Endothelial cell of umbilical vein (primary cell): ENCODE measurements at regions not wholly inside any gene's neighbourhood (a gene's known extent, or its start where the extent isn't known, plus 50 kb on each side); places are given as distances from the start of the nearest gene placed in this dataset.

Experiments
- BruUV-seq: library from RNA; stranded (reverse); fragments of 400-500 nt; replicated peaks from 2 replicates; lab custom pipeline; 2021; lab: Mats Ljungman, UMichigan
- CTCF ChIA-PET: fragments of 300-600, 350-600 bp; sonication (Branson Sonifier 250); formaldehyde crosslinking; loops from one replicate; lab custom pipeline; 2021; ENCODE audit warnings: antibody characterized with exemption, inconsistent platforms; lab: Charles Lee
- POLR2A ChIA-PET: fragments of 300-600, 350-600 bp; sonication (Branson Sonifier 250); formaldehyde crosslinking; loops from one replicate; lab custom pipeline; 2021; ENCODE audit warnings: antibody characterized with exemption, inconsistent platforms; lab: Charles Lee
- DNase-seq: peaks from one replicate; pipeline ENCODE4 v3.0.0-alpha.2; 2011; ENCODE audit warnings: low read depth, low spot score
- FAIRE-seq: peaks from 2 replicates; lab custom pipeline; 2011; peaks lifted over from hg19 to GRCh38; lab: Jason Lieb, UNC
- H2AFZ ChIP-seq: 2 replicates; pipeline ENCODE4 v1.6.0; 2012; ENCODE audit warnings: low read depth, low read length, control low read depth, inconsistent platforms
- H3K27ac ChIP-seq: 2 replicates; pipeline ENCODE4 v1.5.1; 2011; ENCODE audit warnings: low read depth, mild to moderate bottlenecking, control low read depth, low read length, moderate library complexity; ENCODE audit not compliant: insufficient read depth
- H3K27me3 ChIP-seq, 2 experiments: 2 replicates each; pipeline versions ENCODE4 v1.6.0 to v1.6.1; 2011; ENCODE audit warnings: low read length in 2 of 2, mixed read lengths in 1 of 2; ENCODE audit not compliant: control insufficient read depth in 2 of 2, insufficient read depth in 2 of 2
- H3K36me3 ChIP-seq, 2 experiments: 2 replicates in 1 of 2; 3 replicates in 1 of 2; pipeline ENCODE4 v1.5.1; 2011; ENCODE audit warnings: low read length in 2 of 2, mild to moderate bottlenecking in 1 of 2, moderate library complexity in 1 of 2; ENCODE audit not compliant: control insufficient read depth in 2 of 2, insufficient read depth in 2 of 2; ENCODE audit errors: extremely low read depth in 1 of 2
- H3K4me1 ChIP-seq: 3 replicates; pipeline ENCODE4 v1.5.1; 2011; ENCODE audit warnings: mild to moderate bottlenecking, low read length; ENCODE audit not compliant: control insufficient read depth, insufficient read depth; ENCODE audit errors: extremely low read depth
- H3K4me2 ChIP-seq: 2 replicates; pipeline ENCODE4 v1.6.1; 2011; ENCODE audit warnings: low read length, control low read depth, mixed read lengths; ENCODE audit not compliant: insufficient read depth
- H3K4me3 ChIP-seq, 3 experiments: fragments of 200-600 bp in 1 of 3; sonication (generic), shearing (Covaris generic) in 1 of 3; replicated peaks in 1 of 3; 2 replicates each; pipeline ENCODE4 v1.5.1; 2011 to 2016; ENCODE audit warnings: control low read depth in 3 of 3, low read length in 3 of 3, mild to moderate bottlenecking in 2 of 3, inconsistent platforms in 1 of 3, low read depth in 1 of 3, moderate library complexity in 1 of 3; ENCODE audit not compliant: insufficient read depth in 1 of 3
- H3K79me2 ChIP-seq: 2 replicates; pipeline ENCODE4 v1.6.0; 2012; ENCODE audit warnings: low read length, inconsistent platforms; ENCODE audit not compliant: control insufficient read depth, insufficient read depth
- H3K9ac ChIP-seq: replicated peaks from 2 replicates; pipeline ENCODE3; 2011; ENCODE audit warnings: low read length, control low read depth; ENCODE audit not compliant: insufficient read depth; ENCODE audit errors: extremely low read depth
- H3K9me1 ChIP-seq: replicated peaks from 3 replicates; pipeline ENCODE4 v1.6.0; 2011; ENCODE audit warnings: mild to moderate bottlenecking, low read length; ENCODE audit not compliant: control insufficient read depth, insufficient read depth; ENCODE audit errors: extremely low read depth
- H3K9me3 ChIP-seq: replicated peaks from 2 replicates; pipeline ENCODE4 v1.5.1; 2012; ENCODE audit warnings: low read length, inconsistent platforms; ENCODE audit not compliant: control insufficient read depth, insufficient read depth
- H4K20me1 ChIP-seq: replicated peaks from 2 replicates; pipeline ENCODE3; 2011; ENCODE audit warnings: mild to moderate bottlenecking, low read length; ENCODE audit not compliant: control insufficient read depth, insufficient read depth; ENCODE audit errors: extremely low read depth
- EZH2 ChIP-seq: IDR thresholded peaks from 2 replicates; pipeline ENCODE4 v1.6.1; 2012; ENCODE audit warnings: borderline replicate concordance, low read depth, mild to moderate bottlenecking, moderate library complexity, low read length, inconsistent platforms; ENCODE audit not compliant: severe bottlenecking
- FOS ChIP-seq: IDR thresholded peaks from 2 replicates; pipeline ENCODE4 v1.6.1; 2011; ENCODE audit warnings: mild to moderate bottlenecking, low read length, moderate library complexity, borderline replicate concordance; ENCODE audit not compliant: insufficient read depth
- GATA2 ChIP-seq: IDR thresholded peaks from 2 replicates; pipeline ENCODE4 v1.7.0; 2011; ENCODE audit warnings: low read depth, mild to moderate bottlenecking, moderate library complexity, mixed read lengths, low read length; ENCODE audit not compliant: insufficient read length, insufficient read depth
- JUN ChIP-seq: IDR thresholded peaks from 2 replicates; pipeline ENCODE4 v1.6.1; 2011; ENCODE audit warnings: borderline replicate concordance, low read depth; ENCODE audit not compliant: insufficient read length, insufficient read depth
- MAX ChIP-seq: IDR thresholded peaks from 2 replicates; pipeline ENCODE4 v1.6.1; 2011; ENCODE audit not compliant: insufficient read depth, insufficient read length
- MYC ChIP-seq: IDR thresholded peaks from one replicate; pipeline ENCODE4 v1.6.1; 2011; ENCODE audit warnings: mild to moderate bottlenecking, low read depth, low read length
- POLR2A ChIP-seq: IDR thresholded peaks from 2 replicates; pipeline ENCODE4 v1.6.1; 2012; ENCODE audit warnings: low read depth, mild to moderate bottlenecking, control low read depth, low read length
- POLR2AphosphoS5 ChIP-seq: IDR thresholded peaks from 2 replicates; pipeline ENCODE4 v1.6.1; 2012; ENCODE audit warnings: low read depth, mild to moderate bottlenecking, control low read depth, low read length, moderate library complexity; ENCODE audit not compliant: insufficient read depth
- dilution Hi-C: fragments of 300-500 bp; cut with MboI; formaldehyde crosslinking; loops from one replicate; pipeline ENCODE4 v1.15.0; 2019; ENCODE audit warnings: low sequenced_read_pairs; ENCODE audit not compliant: extremely low pct_ligation_motif_present
- intact Hi-C: fragments of 100-400 bp; cut with micrococcal nuclease; formaldehyde crosslinking; loops from one replicate; pipeline ENCODE4 v1.10.0; 2022
- TF ChIP-seq, protein P1 (sequence below), 2 donors: IDR thresholded peaks; 1 replicate in 1 of 2; 2 replicates in 1 of 2; pipeline ENCODE4 v1.5.1; 2011; ENCODE audit warnings: low read length in 2 of 2, mild to moderate bottlenecking in 2 of 2, moderate library complexity in 2 of 2, control low read depth in 1 of 2, inconsistent platforms in 1 of 2, low read depth in 1 of 2; ENCODE audit not compliant: insufficient read depth in 1 of 2; ENCODE audit errors: extremely low read depth in 1 of 2

DNA sequence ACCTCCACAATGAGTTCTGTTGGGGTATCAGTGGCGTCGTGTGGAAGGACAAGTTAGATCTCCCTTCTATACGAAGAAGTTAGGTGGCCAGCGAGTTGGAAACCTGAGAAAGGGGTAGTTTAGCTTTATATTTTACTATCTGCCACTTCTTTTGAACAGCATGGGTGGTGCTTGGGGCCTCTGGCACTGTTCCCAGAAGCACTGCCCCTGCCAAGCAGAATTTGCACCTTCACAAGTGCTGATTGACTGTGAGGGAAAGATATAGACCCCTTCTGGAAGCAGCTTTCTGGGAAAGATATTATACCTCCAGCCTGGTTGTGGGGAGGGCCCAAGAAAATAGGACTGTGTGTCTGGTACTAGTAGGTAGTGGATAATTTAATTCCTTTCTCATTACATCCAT is 246.9 kb downstream of the FBXO8 start:
- Histone ChIP-seq H3K4me3 (no peak overlapping the region), H3K79me2 (no peaks in the 10 kb centered on the region), H3K4me1 (no peaks in the 10 kb centered on the region), H3K9me3 (no peaks in the 10 kb centered on the region), H2AFZ (no peak overlapping the region), H4K20me1 (no peaks in the 10 kb centered on the region), H3K9me1 (no peaks in the 10 kb centered on the region), H3K4me2 (no peak overlapping the region), H3K9ac (no peak overlapping the region), H3K27ac (no peak overlapping the region), H3K27me3 (no peaks in the 10 kb centered on the region), H3K36me3 (no peaks in the 10 kb centered on the region)
- DNase-seq (no peak), FAIRE-seq (no peak)
- dilution Hi-C loops (no loop called here), intact Hi-C loops (no loop called here)
- TF ChIP-seq MAX (no peak), POLR2AphosphoS5 (no peak), MYC (no peak), JUN (no peak), FOS (no peak), EZH2 (no peak), POLR2A (no peak), GATA2 (no peak)
- TF ChIP-seq, protein P1, sequence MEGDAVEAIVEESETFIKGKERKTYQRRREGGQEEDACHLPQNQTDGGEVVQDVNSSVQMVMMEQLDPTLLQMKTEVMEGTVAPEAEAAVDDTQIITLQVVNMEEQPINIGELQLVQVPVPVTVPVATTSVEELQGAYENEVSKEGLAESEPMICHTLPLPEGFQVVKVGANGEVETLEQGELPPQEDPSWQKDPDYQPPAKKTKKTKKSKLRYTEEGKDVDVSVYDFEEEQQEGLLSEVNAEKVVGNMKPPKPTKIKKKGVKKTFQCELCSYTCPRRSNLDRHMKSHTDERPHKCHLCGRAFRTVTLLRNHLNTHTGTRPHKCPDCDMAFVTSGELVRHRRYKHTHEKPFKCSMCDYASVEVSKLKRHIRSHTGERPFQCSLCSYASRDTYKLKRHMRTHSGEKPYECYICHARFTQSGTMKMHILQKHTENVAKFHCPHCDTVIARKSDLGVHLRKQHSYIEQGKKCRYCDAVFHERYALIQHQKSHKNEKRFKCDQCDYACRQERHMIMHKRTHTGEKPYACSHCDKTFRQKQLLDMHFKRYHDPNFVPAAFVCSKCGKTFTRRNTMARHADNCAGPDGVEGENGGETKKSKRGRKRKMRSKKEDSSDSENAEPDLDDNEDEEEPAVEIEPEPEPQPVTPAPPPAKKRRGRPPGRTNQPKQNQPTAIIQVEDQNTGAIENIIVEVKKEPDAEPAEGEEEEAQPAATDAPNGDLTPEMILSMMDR (IDR thresholded peaks at IDR 0.05; ENCODE audit: extremely low read depth in 1 of 2, insufficient read depth in 1 of 2, low read depth in 1 of 2, low read length in 2 of 2): no peak
- ChIA-PET POLR2A (no interaction called here), CTCF (no interaction called here)
- no TSS peak for BruUV-seq
